ENCODE measurements at regions not wholly inside any gene's neighbourhood (a gene's known extent, or its start where the extent isn't known, plus 50 kb on each side); places are given as distances from the start of the nearest gene placed in this dataset.

GRCh38 chr7:47678641-47679380, 96.9 kb upstream of the TNS3 start:
- TF ChIP-seq CTCF (IDR thresholded peaks at IDR 0.05; ENCODE audit: poor library complexity, severe bottlenecking), result no peak
- no peak for TF ChIP-seq EP300 (conservative IDR thresholded peaks at IDR 0.05; ENCODE audit: poor library complexity, severe bottlenecking)
- no peak for TF ChIP-seq EZH2 (IDR thresholded peaks at IDR 0.05; ENCODE audit: borderline replicate concordance, insufficient read depth, low read length, poor library complexity, severe bottlenecking)
- no peak for TF ChIP-seq RAD21 (conservative IDR thresholded peaks at IDR 0.05)
- TF ChIP-seq SMC3 (conservative IDR thresholded peaks at IDR 0.05; ENCODE audit: poor library complexity), result no peak

Data from neural cell (in vitro differentiated cells).